ENCODE measurements at regions not wholly inside any gene's neighbourhood (a gene's known extent, or its start where the extent isn't known, plus 50 kb on each side); places are given as distances from the start of the nearest gene placed in this dataset.

DNA sequence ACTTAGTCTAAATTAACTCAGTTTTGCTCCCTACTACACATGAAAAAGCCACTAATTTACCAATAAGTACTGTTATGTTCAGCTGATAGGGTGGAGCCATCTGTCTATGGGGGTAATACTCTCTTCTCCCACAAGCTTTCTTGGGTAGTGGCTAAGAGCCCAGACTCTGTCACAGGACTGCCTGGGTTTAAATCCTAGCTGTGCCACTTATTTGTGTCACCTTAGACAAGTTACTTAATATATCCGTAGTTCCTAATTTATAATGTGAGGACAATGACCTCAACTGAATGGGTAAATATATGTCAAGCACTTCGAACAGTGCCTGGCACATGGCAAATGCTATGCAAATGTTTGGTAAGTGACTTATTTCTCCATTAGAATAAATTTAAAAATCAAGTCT, 185.6 kb downstream of the DACT1 start:
- Histone ChIP-seq H3K27me3 (ENCODE audit: control insufficient read depth, insufficient read depth, low read length) (no peaks in the 10 kb centered on the region), H3K4me3 (ENCODE audit: low read depth, low read length) (no peak overlapping the region), H3K4me1 (ENCODE audit: control insufficient read depth, insufficient read depth, low read length) (no peaks in the 10 kb centered on the region), H3K36me3 (ENCODE audit: control insufficient read depth, insufficient read depth, low read length) (no peaks in the 10 kb centered on the region), H3K9me3 (ENCODE audit: control insufficient read depth, insufficient read depth, low read length) (no peaks in the 10 kb centered on the region), H3K9ac (ENCODE audit: low read depth, low read length) (no peak overlapping the region)

DNA sequence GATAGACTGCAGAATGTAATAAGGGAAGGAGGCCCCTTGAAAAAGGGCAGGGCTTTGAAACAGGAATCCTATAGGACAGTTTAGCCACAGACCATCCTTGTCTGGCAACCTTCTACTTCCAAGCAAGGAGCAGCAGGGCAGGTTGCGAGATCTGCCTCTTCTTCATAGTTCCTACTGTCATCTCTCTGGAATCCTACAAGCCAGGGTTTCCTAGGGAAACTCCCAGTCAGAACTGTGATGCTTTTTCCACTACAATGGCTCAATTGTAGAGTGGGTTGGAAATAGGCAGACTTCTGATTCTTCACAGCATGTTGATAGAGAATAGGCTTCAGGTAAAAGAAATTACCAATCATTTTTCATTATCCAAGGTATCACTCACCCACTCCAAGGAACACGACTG, 186.3 kb downstream of the DACT1 start:
- H3K4me1 ChIP-seq (ENCODE audit: control insufficient read depth, insufficient read depth, low read length), result no peaks in the 10 kb centered on the region
- no peak overlapping the region for H3K4me3 ChIP-seq (ENCODE audit: low read depth, low read length)
- no peak overlapping the region for H3K9ac ChIP-seq (ENCODE audit: low read depth, low read length)
- no peaks in the 10 kb centered on the region for H3K27me3 ChIP-seq (ENCODE audit: control insufficient read depth, insufficient read depth, low read length)
- no peaks in the 10 kb centered on the region for H3K9me3 ChIP-seq (ENCODE audit: control insufficient read depth, insufficient read depth, low read length)
- no peaks in the 10 kb centered on the region for H3K36me3 ChIP-seq (ENCODE audit: control insufficient read depth, insufficient read depth, low read length)

DNA sequence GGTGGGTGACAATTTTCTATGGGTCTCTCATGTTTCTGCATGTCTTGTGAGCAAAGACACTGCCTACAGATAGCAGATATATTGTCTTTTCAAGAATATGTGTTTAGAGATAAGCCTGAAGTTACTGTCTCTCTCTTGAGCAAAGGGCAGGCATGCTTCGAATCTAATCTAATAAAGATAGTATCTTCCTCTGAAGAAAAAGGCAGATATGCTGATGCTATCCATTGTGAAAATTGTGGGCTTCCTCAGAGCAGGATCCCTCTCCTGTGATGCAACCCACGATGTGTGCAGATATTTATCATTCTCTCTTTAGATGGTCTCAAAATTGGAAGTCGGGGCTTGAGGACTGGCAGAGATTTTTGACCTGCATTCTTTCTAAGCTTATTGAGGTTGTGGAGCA, 187.0 kb downstream of the DACT1 start:
- H3K27me3 ChIP-seq (ENCODE audit: control insufficient read depth, insufficient read depth, low read length), result no peaks in the 10 kb centered on the region
- no peak overlapping the region for H3K4me3 ChIP-seq (ENCODE audit: low read depth, low read length)
- H3K9me3 ChIP-seq (ENCODE audit: control insufficient read depth, insufficient read depth, low read length), result no peaks in the 10 kb centered on the region
- H3K4me1 ChIP-seq (ENCODE audit: control insufficient read depth, insufficient read depth, low read length), result no peaks in the 10 kb centered on the region
- no peak overlapping the region for H3K9ac ChIP-seq (ENCODE audit: low read depth, low read length)
- H3K36me3 ChIP-seq (ENCODE audit: control insufficient read depth, insufficient read depth, low read length), result no peaks in the 10 kb centered on the region

DNA sequence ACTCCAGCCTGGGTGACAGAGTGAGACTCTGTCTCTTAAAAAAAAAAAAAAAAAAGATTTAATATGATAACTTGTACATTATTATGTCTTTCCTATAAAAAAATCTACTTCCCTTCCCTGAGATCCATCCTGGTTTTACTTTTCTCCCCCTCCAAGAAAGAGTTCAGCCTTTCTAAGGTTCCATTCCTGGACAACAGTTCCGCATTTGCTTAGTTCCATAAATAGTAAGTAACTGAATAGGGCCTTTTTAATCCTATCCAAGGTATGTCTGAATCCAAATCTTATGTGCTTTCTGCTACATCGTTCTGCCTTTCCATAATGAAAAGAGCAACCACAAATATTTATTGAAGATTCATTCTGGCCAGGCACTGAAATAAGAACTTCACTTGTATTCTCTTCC, 187.8 kb downstream of the DACT1 start:
- Histone ChIP-seq H3K9ac (ENCODE audit: low read depth, low read length) (no peak overlapping the region), H3K27me3 (ENCODE audit: control insufficient read depth, insufficient read depth, low read length) (no peaks in the 10 kb centered on the region), H3K4me1 (ENCODE audit: control insufficient read depth, insufficient read depth, low read length) (no peaks in the 10 kb centered on the region), H3K4me3 (ENCODE audit: low read depth, low read length) (no peak overlapping the region), H3K36me3 (ENCODE audit: control insufficient read depth, insufficient read depth, low read length) (no peaks in the 10 kb centered on the region), H3K9me3 (ENCODE audit: control insufficient read depth, insufficient read depth, low read length) (no peaks in the 10 kb centered on the region)

DNA sequence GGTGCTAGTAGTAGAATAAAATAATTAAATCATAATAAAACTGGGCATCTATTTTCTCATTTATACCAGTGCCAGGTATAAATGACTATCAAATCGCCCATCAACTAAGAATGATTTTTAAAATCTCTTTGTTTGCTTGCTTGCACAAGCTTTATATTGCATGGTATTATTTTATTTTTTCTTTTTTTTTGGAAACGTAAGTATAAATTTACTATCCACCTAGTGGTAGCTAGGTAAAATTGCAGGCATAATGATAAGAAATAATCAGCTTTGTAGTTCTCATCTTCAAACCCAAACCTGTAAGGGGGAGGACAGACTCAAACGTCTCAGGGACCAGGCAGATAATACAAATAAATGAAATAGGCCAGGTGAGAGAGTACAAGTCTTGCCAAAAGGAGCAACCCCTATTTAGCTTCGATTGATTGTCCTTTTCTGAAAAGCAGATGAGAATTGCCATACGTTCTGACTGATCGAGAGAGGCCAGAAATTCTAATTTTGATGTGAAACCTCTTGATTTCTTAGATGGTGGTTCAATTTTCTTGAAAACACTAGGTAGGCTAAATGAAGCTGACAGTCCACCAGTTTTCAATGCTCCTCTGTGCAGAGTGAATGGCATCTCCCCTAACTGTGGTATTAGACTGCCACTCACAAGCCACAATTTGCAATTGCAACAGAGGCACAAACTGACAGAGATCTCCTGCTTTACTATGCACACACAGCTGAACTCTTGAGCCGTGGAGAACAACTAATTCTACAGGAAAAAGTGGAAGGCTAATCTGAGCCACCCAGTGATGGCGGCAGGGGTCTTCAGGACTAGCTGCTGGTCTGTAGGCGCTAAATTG, 189.3 kb downstream of the DACT1 start:
- Histone ChIP-seq H3K4me3 (ENCODE audit: low read depth, low read length) (no peak overlapping the region), H3K9me3 (ENCODE audit: control insufficient read depth, insufficient read depth, low read length) (no peaks in the 10 kb centered on the region), H3K36me3 (ENCODE audit: control insufficient read depth, insufficient read depth, low read length) (no peaks in the 10 kb centered on the region), H3K4me1 (ENCODE audit: control insufficient read depth, insufficient read depth, low read length) (no peaks in the 10 kb centered on the region), H3K9ac (ENCODE audit: low read depth, low read length) (no peak overlapping the region), H3K27me3 (ENCODE audit: control insufficient read depth, insufficient read depth, low read length) (no peaks in the 10 kb centered on the region)

DNA sequence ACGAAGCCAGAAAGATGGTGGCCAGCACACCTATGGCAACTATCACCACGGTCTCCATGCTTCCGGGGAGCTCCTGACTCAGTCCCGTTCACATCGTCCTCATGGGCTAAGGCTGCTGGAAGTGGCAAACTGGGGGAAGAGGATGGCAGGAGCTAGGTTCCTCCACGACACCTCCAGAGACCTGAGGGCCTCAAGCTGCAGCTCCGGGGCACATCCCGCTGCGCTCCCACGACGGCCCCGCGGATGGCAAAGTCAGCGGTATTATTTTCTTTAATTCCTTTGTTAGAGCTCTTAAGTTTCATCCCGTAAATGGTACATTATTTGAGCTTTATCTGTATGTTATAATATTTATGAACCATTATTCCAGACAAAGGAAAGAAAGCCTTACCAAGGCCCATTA, 190.5 kb downstream of the DACT1 start:
- no peaks in the 10 kb centered on the region for H3K36me3 ChIP-seq (ENCODE audit: control insufficient read depth, insufficient read depth, low read length)
- H3K4me3 ChIP-seq (ENCODE audit: low read depth, low read length), result no peak overlapping the region
- H3K9ac ChIP-seq (ENCODE audit: low read depth, low read length), result no peak overlapping the region
- H3K27me3 ChIP-seq (ENCODE audit: control insufficient read depth, insufficient read depth, low read length), result no peaks in the 10 kb centered on the region
- H3K4me1 ChIP-seq (ENCODE audit: control insufficient read depth, insufficient read depth, low read length), result no peaks in the 10 kb centered on the region
- H3K9me3 ChIP-seq (ENCODE audit: control insufficient read depth, insufficient read depth, low read length), result no peaks in the 10 kb centered on the region

DNA sequence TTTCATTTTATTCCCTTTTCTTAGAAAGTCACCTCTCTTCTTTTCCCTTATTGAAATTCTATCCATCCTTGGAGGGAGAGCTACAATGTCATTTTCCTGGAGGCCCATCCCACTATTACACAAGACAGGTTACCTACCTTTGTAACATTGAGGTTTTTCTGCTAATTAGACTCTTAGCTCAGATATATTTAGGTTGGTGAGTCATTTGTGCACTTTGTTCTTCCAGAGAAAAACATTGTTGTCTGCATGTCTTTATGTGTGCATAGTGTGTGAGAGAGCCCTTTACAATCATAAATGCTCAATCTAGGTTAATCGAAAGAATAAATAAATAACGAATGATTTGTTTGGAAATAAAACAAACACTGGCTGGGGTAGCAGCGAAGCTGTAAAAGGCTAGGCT, 191.8 kb downstream of the DACT1 start:
- Histone ChIP-seq H3K4me1 (ENCODE audit: control insufficient read depth, insufficient read depth, low read length) (no peaks in the 10 kb centered on the region), H3K36me3 (ENCODE audit: control insufficient read depth, insufficient read depth, low read length) (peaks cover 2% of the 10 kb centered on the region), H3K27me3 (ENCODE audit: control insufficient read depth, insufficient read depth, low read length) (no peaks in the 10 kb centered on the region), H3K9ac (ENCODE audit: low read depth, low read length) (no peak overlapping the region), H3K9me3 (ENCODE audit: control insufficient read depth, insufficient read depth, low read length) (no peaks in the 10 kb centered on the region), H3K4me3 (ENCODE audit: low read depth, low read length) (no peak overlapping the region)

DNA sequence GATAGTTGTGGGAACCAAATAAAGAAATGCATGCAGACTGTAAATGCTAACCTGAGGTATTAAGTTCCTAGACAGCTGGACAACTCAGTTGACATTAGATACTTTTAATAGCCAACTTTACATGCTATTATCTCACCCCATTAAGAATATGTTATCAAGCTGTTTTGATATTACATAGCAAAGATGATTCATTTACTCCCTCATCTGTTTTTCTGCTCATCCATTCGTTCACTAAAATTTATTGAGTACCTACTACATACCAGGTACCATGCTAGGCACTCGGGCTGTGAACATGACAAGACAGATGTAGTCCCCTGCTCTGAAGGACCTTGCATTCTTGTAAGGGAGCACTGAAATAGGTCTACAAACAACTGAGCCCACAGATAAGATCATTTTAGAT, 192.4 kb downstream of the DACT1 start:
- H3K9ac ChIP-seq (ENCODE audit: low read depth, low read length), result no peak overlapping the region
- no peaks in the 10 kb centered on the region for H3K4me1 ChIP-seq (ENCODE audit: control insufficient read depth, insufficient read depth, low read length)
- no peaks in the 10 kb centered on the region for H3K9me3 ChIP-seq (ENCODE audit: control insufficient read depth, insufficient read depth, low read length)
- H3K4me3 ChIP-seq (ENCODE audit: low read depth, low read length), result no peak overlapping the region
- H3K27me3 ChIP-seq (ENCODE audit: control insufficient read depth, insufficient read depth, low read length), result no peaks in the 10 kb centered on the region
- H3K36me3 ChIP-seq (ENCODE audit: control insufficient read depth, insufficient read depth, low read length), result peaks cover 2% of the 10 kb centered on the region

DNA sequence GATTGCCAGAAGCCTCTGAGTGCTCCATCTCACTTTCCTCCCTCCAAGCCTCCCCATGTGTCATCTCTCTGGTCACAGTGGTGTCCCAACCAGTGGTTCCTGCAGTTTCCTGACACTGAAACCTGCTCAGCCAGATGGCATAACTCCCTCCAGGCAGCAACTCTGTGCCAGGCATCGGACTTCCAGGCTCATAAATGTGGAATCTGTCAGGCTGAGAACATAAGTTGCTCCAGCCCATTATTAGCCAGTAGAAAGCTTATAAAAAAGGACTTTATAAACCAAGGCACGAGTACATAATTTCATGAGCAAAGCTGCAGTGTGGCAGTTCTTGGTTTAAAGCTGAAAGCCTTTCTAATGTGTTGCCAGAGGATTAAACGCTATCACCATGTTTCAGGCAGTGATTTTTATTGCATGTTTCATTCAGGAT, 194.3 kb downstream of the DACT1 start:
- H3K4me1 ChIP-seq (ENCODE audit: control insufficient read depth, insufficient read depth, low read length), result no peaks in the 10 kb centered on the region

DNA sequence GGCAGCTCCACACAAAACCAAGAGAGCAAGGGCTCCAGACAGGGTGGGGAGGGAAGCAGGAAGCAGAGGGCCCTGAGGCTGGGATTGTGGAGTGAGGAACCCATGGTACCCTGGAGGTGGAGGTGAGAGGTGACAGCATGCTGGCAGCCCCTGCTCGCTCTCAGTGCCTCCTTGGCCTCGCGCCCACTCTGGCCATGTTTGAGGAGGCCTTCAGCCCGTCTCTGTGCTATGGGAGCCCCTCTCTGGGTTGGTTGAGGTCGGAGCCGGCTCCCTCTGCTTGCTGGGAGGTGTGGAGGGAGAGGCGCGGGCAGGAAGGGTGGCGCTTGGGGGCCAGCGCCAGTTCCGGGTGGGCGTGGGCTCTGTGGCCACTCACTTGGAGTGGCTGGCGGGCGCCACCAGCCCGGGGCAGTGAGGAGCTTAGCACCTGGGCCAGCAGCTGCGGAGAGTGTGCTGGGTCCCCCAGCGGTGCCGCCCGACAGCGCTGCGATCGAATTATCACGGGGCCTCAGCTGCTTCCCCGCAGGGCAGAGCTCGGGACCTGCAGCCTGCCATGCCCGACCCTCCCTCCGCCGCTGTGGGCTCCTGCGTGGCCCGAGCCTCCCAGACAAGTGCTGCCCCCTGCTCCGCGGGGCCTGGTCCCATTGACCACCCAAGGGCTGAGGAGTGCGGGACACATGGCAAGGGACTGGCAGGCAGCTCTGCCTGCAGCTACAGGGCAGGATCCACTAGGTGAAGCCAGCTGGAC, 196.0 kb downstream of the DACT1 start:
- Histone ChIP-seq H3K9ac (ENCODE audit: low read depth, low read length) (no peak overlapping the region), H3K4me1 (ENCODE audit: control insufficient read depth, insufficient read depth, low read length) (no peaks in the 10 kb centered on the region), H3K9me3 (ENCODE audit: control insufficient read depth, insufficient read depth, low read length) (no peaks in the 10 kb centered on the region), H3K36me3 (ENCODE audit: control insufficient read depth, insufficient read depth, low read length) (peaks cover 2% of the 10 kb centered on the region), H3K27me3 (ENCODE audit: control insufficient read depth, insufficient read depth, low read length) (no peaks in the 10 kb centered on the region), H3K4me3 (ENCODE audit: low read depth, low read length) (no peak overlapping the region)

More for the DNA sequence above, 194.3 kb downstream of the DACT1 start:
- H3K9me3 ChIP-seq (ENCODE audit: control insufficient read depth, insufficient read depth, low read length), result no peaks in the 10 kb centered on the region
- H3K9ac ChIP-seq (ENCODE audit: low read depth, low read length), result no peak overlapping the region
- H3K4me3 ChIP-seq (ENCODE audit: low read depth, low read length), result no peak overlapping the region
- H3K27me3 ChIP-seq (ENCODE audit: control insufficient read depth, insufficient read depth, low read length), result no peaks in the 10 kb centered on the region
- H3K36me3 ChIP-seq (ENCODE audit: control insufficient read depth, insufficient read depth, low read length), result peaks cover 2% of the 10 kb centered on the region

DNA sequence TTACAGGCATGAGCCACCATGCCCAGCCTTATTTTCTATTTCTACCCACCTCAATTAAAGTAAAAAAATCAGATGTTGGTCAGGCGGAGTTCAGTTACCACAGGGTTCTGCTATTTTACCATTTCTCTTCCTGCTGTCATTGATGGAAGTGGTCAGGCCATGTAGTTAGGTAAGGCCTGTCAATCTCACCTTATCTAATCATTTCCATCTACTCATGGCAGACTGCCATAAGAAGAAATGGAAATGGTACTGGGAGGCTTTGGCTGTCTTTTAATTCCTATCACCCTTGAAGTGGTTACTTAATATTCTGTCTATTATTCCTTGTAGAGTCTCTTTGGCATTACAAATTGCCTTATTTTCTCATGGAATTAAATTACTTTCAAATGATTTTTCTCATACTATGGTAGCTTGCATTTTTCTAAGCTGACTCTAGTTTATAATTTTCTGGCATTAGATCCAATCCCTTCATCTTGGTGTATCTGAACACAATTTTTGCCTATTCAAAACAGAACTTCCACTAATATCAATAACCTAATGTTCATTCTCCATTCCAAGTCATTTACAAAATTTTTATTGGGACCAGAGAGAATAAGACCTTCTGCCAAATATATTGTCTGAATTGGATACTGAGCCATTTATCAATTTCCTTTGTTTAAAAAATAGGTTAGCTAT, 198.7 kb downstream of the DACT1 start:
- no peak overlapping the region for H3K9ac ChIP-seq (ENCODE audit: low read depth, low read length)
- no peaks in the 10 kb centered on the region for H3K27me3 ChIP-seq (ENCODE audit: control insufficient read depth, insufficient read depth, low read length)
- no peaks in the 10 kb centered on the region for H3K9me3 ChIP-seq (ENCODE audit: control insufficient read depth, insufficient read depth, low read length)
- H3K4me1 ChIP-seq (ENCODE audit: control insufficient read depth, insufficient read depth, low read length), result no peaks in the 10 kb centered on the region
- peaks cover 2% of the 10 kb centered on the region for H3K36me3 ChIP-seq (ENCODE audit: control insufficient read depth, insufficient read depth, low read length)
- H3K4me3 ChIP-seq (ENCODE audit: low read depth, low read length), result no peak overlapping the region

All from iPS-15b (cell line).